GM19238 (cell line): ENCODE measurements at regions not wholly inside any gene's neighbourhood (a gene's known extent, or its start where the extent isn't known, plus 50 kb on each side); places are given as distances from the start of the nearest gene placed in this dataset.
"Not testable (repeated sequence)": the region's sequence is repeated elsewhere in the genome, so short reads cannot be mapped to it uniquely, and the experiment has no call there.

Experiments
- DNase-seq: peaks from one replicate; pipeline ENCODE4 v3.0.0; 2011; ENCODE audit warnings: low spot score; ENCODE audit not compliant: insufficient read length

DNA sequence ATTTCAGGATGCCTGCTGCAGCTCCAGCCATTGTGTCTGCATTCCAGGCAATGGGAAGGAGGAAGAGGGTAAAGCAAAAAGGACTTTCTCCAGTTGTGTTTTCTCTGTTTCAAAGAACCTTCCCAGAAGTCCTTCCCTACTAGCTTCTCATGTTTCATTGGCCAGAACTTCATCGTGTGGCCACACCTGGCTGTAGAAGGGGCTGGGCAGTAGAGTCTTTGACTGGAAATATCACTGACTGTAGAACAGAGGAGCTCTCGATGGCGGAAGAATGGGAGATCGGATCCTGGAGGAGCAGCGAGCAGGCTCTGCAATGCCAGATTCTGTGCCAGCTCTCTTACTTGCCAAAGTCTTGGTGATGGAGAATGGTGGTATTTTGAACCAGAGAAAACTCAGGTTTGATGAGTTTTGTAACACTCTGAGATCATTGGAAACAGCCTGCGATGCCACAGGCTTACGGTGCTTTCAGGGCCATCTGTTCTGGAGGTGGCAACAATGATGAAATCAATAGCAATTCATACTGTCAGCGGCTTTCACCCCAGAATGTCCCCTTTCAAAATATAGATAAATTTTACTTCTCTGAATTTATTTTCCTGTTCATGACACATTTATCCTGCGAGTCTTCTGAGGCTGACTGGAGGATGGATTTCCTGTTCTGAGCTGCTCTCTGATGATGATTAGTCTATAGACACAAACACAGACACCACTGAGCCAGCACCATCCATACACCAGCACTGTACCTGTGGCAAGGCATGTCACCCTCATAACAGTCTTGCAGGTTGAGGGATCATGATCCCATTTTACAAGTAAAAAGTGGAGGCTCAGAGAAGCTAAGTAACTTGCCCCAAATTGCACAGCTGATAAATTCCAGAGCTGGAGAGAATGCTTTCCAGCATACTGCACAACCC lies 204.2 kb downstream of the EMX2 start:
- no peak for DNase-seq

DNA sequence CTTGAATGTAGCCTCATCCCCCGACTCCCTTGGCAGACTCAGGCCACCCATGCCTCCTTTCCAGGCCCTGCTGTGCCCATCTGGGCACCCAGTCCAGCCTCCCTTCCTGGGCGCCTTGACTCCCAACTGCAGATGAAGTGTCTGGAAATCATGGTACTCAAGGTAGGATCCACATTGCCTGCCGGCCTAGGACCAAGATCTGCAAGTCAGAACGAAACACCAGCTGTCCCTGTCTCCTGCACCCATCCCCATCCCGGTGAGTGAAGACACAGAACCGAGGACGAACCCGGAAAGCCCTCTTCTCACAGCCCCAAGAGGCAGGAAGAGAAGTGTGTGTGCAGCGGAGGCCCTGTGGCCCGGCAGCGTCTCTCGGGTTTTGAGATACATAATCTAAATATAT lies 205.1 kb downstream of the EMX2 start:
- DNase-seq, result no peak

DNA sequence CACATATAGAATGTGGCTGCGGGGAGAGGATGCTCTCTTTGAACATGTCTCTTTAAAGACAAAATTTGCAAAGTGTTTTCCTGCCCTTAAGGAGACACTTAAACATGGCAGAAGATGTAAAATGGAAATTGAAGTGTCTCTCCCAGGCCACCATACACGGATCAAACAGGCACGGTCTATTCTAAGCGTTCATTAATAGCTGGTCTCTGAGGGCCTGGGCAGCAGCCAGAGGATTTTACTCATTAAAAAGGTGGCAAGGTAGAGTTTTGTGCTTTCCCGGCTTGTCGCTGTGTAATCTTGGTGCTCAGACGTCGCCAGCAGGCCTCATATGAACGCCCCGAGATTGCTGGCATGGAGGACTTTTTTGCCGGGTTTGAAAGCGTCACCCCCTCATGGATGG lies 205.5 kb downstream of the EMX2 start:
- no peak for DNase-seq

DNA sequence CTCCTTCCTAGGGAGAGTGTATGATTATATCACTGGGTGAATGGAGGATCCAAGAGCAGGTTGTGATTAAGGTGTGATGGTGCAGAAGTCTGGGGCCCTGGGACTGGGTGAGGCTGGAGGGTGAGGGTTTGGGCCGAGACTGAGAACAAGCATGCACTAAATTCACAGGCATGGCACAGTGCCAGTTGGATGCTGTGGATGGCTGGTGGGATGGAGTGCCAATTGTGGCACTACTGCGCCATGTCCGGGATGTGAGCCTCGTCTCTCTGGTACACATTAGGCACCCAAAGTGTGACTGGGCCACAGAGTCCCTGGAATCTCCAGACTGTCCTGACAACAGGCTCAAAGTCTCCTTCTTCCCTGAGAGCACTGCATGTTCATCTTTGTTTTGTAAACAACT lies 208.1 kb downstream of the EMX2 start:
- DNase-seq, result no peak

DNA sequence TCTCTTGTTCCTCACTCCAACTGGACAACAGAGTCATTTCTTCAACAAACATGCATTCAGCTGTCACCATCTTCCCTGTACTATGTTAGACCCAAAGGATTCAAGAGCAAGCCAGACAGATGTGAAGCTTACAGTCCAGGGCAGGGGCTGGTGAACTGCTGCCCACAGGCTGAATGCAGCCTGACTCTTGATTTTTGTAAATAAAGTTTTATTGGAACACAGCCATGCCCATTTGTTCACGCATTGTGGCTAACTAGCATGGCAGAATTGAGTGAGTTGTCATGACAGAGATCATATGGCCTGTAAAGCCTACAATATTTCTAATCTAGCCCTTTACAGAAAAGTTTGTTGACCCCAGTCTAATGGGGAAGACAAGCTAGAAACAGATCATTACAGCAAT lies 208.7 kb downstream of the EMX2 start:
- no peak for DNase-seq

DNA sequence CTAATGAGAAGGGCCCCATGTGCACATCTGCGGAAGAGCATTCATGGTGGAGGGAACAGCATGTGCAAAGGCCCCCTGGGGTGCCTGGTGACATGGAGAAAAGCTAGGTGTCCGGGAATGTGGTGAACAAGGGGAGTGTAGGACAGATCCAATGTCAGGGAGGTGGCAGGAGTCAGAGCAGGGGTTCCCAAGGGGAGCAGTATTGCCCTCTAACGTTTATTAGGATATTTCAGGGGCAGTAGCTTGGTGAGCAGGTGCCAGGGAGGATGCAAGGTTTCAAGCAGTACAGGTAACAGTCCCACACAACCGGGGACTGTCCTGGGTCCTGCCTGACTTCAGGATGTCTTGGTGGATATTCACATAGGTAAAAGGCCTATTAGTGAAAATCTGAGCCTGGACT lies 209.6 kb downstream of the EMX2 start:
- DNase-seq, result no peak

DNA sequence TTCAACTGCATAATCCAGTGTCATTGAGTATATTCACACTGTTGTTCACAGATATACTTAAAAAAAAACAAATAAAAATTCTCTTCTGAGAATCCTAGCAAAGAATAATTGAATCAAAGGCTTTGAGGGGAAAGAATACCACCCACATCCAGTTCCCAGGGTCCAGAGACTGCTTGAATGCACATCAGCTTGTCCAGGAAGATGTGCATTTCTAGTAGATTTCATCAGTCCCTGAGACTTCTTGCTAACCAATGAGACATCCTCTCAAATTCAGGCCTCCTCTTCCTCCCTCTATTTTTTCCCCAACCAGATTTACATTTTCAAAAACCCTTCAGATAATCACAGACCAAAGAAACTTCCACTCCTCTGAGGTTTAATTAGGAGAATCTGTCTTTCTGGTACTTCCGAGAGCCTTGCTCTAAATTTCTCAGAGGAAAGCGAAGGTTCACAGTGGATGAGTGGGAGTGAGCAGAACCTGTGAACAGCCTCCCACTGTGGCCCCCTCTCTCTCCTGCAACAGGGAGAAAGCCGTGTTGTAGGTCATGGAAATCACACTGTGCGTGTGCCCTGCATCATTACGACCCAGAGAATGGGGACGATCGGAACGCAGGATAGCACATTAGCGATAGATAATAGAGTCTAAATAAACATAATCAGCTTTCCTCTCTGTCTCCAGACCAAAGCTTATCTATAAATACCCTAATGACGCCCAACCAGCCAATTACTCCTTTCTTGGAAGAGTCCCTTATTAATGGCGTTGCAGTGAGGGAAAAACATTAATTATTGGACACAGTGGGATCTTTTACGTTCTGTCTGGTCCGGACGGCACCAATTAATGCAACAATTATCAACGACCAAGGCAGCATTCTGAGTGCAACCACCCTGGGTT lies 212.5 kb downstream of the EMX2 start:
- DNase-seq, result no peak

DNA sequence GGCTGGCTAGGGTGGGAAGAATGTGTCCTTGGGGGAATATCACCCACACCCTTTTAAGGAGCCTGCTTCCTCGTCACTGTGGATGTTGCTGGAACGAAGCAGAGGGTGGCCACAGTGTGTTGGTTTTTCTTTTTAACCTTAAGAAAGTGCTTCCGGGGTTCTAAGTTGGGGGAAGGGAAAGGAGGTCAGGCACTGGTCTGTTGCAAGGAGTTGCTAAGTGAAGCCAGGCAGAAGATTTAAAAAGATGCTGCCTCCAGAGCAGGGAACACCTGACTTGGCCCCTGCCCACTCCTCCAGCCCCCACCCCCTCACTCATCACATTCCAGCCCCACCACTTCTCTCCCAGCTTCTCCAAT lies 213.1 kb downstream of the EMX2 start:
- no peak for DNase-seq

DNA sequence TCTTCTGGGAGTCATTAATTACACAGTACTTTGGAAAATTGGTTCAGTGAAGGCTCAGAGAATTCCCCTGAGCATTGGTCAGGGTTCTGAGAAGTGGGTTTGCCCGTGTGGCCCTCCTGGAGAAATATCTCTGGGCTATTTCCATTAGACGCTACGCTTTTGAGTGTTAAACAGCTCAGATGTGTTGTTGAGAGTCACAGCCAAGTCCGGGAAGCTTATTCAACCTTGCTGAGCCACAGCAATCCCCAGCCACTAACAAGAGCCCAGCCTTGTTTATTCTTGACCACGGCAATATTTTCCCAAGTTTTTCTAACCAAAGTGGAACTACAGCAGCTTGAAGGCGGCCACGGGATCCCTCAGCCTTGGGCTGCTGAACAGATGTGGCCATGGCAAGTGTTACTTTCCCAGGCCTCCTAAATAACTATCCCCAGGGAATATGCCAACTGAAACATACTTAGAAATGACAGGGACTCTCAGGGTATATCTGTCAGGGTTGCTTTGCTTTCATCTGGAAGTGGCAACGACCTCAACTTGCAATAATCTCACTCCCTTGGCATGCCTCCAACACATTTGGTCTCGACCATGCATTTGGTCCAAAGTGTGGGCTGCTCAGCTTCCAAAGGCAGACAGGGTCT lies 214.7 kb downstream of the EMX2 start:
- DNase-seq, result no peak

DNA sequence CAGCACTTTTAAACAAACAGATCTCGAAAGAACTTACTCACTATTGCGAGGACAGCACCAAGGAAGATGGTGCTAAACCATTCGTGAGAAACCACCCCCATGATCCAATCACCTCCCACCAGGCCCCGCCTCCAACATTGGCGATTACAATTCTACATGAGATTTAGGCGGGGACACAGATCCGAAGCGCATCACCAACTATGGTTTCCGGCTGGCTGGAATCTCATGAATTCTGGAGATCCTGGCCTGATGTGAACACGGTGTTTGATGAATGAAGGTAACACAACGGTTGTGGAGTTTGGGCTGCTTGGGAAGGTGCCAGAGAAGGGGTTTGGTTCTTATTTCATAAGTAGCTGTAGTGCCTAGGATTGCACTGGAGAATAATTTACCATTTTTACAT lies 216.7 kb downstream of the EMX2 start:
- DNase-seq, result no peak

DNA sequence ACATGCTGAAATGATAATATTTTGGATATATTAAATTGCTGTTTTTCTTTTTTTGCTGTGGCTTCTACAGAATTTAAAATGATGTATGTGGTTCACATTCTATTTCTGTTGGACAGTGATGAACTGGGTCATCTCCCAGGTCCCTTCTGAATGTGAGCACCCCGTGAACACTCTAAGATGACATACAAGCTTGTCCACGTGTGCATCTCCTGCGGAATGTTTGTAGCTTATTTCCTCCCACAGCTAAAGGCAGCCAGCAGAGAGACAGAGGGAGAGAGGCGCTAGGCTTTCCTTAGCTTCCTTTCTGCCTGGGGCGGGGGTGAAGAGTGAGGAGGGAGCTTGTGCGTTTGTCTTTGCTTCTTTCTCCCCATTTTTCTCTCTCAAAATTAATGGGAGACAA lies 219.1 kb downstream of the EMX2 start:
- DNase-seq, result no peak

DNA sequence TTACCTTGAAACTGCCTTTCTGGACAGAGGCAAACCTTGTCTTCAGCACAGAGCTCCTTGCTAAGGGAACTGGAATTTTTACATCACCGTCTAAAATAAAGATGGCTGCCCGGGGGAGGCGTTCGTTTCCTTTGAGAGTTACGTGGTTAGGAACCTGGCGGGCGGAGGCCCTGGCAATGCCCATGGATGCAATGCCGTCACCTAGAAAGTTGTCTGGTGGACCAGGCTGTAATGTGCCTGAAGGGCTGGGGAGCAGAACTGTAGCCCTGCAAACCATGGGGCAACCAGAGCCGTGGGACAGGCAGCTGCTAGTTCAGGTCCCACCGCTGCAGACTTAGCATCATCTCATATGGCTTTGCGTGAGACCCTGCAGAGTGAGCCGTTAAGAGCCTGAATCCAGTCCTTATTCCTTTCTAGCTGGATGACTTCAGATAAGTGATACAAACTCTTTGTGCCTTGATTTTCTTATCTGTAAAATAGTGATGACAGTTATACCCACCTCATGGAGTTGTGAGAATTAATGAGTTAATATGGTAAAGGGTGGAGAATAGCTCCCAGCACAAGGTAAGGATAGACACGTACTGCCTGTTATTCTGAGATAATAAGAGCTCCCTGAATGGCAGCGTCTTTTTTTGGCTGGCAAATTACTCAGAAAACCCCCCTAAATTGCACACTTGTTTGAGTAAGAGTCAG lies 219.7 kb downstream of the EMX2 start:
- DNase-seq, result no peak

DNA sequence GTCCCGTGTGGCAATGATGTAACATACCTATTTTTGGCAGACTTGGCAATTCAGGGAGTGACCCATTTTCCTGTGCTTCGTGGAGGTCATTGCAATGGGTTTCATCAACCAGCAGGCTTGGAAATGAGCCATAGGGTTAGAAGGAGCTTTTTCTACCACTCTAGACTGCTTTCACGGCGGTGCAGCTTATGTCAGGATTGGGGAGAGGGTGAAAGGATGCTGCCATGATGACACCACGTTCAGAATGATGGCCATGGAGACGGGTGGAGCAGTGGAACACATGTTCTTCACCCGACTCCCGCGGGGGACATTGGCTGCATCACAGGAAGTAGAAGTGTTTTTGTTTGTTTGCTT lies 220.2 kb downstream of the EMX2 start:
- DNase-seq, result no peak

DNA sequence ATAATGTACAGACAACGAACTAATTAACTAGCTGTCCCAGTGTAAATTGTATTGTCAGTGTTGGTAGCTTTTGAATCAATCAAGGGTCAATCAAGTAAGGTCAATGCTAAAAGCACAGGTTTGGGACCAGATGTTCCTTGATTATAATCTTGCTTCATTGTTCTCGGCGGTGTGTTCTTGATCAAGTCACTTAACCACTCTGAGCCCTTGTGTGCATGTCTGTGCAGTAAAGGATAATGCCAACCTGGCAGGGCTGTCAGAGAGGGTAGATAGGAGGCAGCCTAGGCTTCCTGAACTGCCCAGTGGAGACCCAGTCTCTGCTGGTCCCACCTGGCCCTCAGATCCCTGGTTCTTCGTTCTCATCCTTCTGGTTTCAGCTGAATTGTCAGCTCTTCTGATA lies 221.0 kb downstream of the EMX2 start:
- no peak for DNase-seq

DNA sequence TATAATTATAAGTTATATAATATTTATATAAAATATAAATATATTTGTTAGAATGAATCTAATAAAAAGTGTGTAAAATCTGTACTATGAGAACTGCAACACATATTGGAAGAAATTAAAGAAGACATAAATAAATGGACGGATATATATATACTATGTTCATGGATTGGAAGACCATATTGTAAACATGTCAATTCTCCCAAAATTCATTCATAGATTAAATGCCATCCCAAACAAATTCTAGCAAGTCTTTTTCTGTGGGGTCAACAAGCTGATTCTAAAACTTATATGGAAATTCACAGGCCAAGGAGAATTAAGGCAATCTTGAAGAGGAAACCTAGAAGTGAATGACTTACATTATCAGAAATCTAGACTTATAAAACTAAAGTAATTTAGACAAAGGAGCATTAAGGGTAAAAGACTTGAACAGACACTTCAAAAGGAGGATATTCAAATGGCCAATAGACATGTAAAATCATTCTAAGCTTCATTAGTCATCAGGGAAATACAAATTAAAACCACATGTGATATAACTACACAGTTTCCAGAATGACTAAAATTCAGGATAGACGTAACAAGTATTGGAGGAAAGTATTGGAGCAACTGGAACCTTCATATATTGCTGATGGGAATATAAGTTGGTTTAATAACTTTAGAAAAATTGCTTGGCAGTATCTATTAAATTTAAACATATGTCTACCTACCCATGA lies 225.9 kb downstream of the EMX2 start:
- DNase-seq, result no peak

DNA sequence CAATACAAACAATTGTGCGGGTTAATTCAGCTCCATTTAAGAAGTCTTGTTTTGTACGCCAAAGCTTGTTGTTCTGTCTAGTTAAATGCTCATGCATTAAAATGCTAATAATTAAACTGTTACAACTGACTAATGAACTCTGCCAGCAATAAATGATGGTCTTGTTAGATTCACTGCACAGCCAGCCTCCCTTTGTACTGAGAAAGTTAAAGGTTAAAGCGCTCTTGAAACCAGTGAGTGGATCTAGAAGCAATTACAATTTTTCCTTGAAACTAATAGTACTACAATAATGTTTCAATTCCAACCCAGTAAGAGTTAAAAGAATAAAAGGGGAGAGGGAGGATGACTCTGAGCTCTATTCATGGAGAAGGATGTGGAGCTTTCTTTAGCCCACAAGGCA lies 233.0 kb downstream of the EMX2 start:
- no peak for DNase-seq

DNA sequence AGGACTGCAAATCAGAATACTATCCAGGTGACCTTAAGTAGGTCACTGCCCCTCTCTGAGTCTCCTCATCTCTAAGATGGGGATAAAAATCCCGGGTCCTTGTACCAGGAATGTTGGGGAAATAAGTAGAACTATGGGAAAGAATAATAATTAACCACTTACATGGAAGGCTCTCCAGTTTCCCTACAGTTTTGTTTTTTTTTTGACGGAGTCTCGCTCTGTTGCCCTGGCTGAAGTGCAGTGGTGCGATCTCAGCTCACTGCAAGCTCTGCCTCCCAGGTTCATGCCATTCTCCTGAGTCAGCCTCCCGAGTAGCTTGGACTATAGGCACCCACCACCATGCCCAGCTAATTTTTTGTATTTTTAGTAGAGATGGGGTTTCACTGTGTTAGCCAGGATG lies 234.7 kb downstream of the EMX2 start:
- not testable (repeated sequence) for DNase-seq

DNA sequence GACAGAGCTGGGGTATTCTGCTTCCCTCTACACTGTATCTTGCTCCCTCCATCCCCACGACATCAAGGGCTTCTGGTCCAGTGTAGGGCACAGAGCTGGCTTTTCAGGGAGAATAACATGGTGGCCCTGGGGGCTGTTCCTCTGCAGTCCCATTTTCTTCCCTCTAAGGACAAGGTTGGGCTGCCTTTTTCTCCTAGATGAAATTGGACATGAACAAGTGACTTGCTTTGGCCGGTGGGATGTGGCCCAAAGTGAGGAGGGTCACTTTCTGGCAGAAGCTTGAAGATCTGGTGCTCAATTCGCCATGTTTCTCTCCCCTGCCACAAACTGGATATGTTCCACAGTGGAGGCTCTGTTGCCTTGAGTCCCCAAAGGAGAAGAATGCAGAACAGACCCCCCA lies 235.7 kb downstream of the EMX2 start:
- DNase-seq, result no peak

DNA sequence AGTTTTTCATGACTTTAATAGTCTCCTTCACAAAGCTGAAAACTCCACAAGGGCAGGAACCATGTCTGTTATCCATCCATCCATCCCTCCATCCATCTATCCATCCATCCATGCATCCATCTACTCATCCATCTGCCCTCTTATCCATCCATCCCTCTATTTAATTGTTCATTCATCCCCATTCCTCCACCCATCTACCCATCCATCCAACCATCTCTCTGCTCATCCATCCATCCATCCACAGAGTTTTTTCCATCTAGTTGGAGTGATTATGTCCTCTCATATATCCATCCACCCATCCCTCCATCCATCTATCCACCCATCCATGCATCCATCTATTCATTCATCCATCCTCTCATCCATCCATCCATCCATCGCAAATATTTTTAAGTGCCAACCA lies 237.9 kb downstream of the EMX2 start:
- no peak for DNase-seq

DNA sequence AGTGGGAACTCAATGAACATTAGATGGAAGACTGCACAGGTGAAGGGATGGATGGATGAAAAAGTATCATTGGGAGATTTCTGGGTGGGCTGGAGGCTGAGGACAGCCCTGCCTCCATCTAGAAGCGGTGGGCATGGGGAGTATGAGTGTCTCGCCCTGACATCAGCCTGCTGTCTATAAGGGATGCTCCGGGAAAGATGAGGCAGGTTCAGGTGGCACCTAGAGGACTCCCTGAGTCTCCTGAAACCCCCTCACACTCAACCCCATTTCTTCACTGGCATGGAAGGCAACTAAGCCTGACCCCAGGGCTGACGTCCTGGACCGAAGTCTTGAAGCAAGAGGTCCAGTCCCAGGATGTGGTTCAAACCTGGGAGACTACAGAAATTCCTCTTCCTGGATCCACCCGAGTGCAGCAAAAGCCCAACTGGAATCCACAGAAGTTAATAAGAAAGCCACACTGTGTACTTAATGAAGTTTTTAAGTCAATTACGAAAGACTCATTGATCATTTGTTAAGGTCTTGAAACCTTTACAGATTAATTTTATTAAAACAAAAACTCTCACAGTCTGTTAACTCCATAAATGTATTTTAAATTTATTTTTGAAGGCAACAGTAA lies 238.8 kb downstream of the EMX2 start:
- DNase-seq, result no peak

DNA sequence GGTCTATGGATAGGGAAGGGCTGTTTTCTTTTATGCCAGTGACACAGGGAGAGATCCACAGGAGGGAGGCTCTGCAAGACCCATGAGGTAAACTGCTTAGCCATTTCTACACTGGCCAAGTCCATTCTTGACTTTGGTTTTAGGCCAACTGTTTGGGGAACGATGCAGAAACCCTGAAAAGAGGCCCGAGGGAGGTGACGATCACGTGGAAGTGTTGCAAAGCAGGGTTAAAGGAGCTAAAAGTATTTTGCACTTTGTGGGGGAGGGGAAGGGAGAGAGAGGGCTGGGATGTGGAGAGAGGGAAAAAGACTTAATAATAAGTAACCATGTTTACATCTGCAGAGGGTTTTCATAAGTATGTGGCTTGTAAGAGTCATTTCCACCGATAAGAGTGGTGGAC lies 239.7 kb downstream of the EMX2 start:
- DNase-seq, result no peak
